ENCODE measurements at regions not wholly inside any gene's neighbourhood (a gene's known extent, or its start where the extent isn't known, plus 50 kb on each side); places are given as distances from the start of the nearest gene placed in this dataset.

DNA sequence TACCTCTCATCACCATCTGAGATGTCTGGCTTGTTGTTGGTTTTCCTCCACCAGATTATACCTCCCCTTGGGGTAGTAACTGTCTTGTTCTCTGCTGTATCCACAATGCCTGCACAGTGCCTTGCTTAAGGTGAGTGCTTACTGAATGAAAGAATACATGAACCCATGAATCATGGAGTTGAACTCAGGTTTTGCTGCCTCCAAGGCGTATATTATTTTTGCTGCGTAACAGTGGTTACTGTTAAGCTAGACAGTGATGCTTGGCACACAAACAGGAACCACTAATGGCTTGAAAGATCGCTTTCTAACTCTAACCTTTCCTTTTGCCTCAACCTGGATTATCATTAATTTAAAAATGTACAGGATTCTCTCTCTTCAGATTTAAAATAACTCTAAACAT is 695.8 kb downstream of the TOX3 start:
- peak overlapping the region; percentile 60; the same call in 1 of the 2 replicates for H2BK120ac ChIP-seq (ENCODE audit: low read depth, low read length)
- POLR2A ChIA-PET (ENCODE audit: unreplicated experiment): no interaction called here
- intact Hi-C loops (cut with micrococcal nuclease) (no loop called here), dilution Hi-C loops (cut with HindIII; ENCODE audit: low sequenced_read_pairs, unreplicated experiment) (no loop called here), in situ Hi-C loops (cut with MboI; ENCODE audit: low sequenced_read_pairs) (no loop called here)
- H4K8ac ChIP-seq (ENCODE audit: low read depth in 2 of 2, low read length in 2 of 2): no peak overlapping the region
- peaks cover 4% of the 10 kb centered on the region; the same call in 1 of the 2 replicates for H3K9me1 ChIP-seq (ENCODE audit: insufficient read depth, low read length)
- no peaks in the 10 kb centered on the region for H3K36me3 ChIP-seq (ENCODE audit: control insufficient read depth, insufficient read depth, low read length)
- no peak for TF ChIP-seq BHLHE40 (IDR thresholded peaks at IDR 0.05; ENCODE audit: low read depth, low read length)
- TF ChIP-seq, protein P1, sequence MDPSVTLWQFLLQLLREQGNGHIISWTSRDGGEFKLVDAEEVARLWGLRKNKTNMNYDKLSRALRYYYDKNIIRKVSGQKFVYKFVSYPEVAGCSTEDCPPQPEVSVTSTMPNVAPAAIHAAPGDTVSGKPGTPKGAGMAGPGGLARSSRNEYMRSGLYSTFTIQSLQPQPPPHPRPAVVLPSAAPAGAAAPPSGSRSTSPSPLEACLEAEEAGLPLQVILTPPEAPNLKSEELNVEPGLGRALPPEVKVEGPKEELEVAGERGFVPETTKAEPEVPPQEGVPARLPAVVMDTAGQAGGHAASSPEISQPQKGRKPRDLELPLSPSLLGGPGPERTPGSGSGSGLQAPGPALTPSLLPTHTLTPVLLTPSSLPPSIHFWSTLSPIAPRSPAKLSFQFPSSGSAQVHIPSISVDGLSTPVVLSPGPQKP (IDR thresholded peaks at IDR 0.05; ENCODE audit: borderline replicate concordance, low read depth, low read length): no peak
- no peak for TF ChIP-seq MAZ (IDR thresholded peaks at IDR 0.05; ENCODE audit: borderline replicate concordance, low read depth, low read length)
- no peak for TF ChIP-seq MAFK (IDR thresholded peaks at IDR 0.05; ENCODE audit: low read depth, low read length)
- no peaks in the 10 kb centered on the region for H3K27me3 ChIP-seq (ENCODE audit: control insufficient read depth, insufficient read depth, low read length)
- H2BK5ac ChIP-seq (ENCODE audit: low read depth, low read length, poor library complexity, severe bottlenecking): no peak overlapping the region
- H2BK20ac ChIP-seq (ENCODE audit: low read depth, low read length): peak overlapping the region; percentile 52
- H2AFZ ChIP-seq (replicated peaks; ENCODE audit: low read length, poor library complexity): no peak overlapping the region
- no peaks in the 10 kb centered on the region; the same call in 1 of the 2 replicates for H3K4me1 ChIP-seq (ENCODE audit: control insufficient read depth, insufficient read depth, low read length)
- no peak overlapping the region for H3K56ac ChIP-seq (ENCODE audit: extremely low read depth, insufficient read depth, low read length)
- H3K18ac ChIP-seq (ENCODE audit: low read depth, low read length): no peak overlapping the region
- peak overlapping the region; percentile 40; the same call in 1 of the 2 replicates for H3K4ac ChIP-seq (ENCODE audit: low read depth, low read length)
- no peak overlapping the region for H3K23ac ChIP-seq (ENCODE audit: low read depth, low read length)
- H3K9ac ChIP-seq (ENCODE audit: low read depth, low read length): no peak overlapping the region
- H3K14ac ChIP-seq (replicated peaks; ENCODE audit: low read depth, low read length): no peak overlapping the region
- no peaks in the 10 kb centered on the region for H4K20me1 ChIP-seq (ENCODE audit: insufficient read depth, low read length)
- no peak overlapping the region for H2BK15ac ChIP-seq (ENCODE audit: low read depth, low read length)
- CTCF ChIA-PET: no interaction called here
- BruUV-seq (replicated peaks): no TSS peak
- no peak overlapping the region for H3K4me2 ChIP-seq (ENCODE audit: low read depth, low read length)
- H3K9me3 ChIP-seq (ENCODE audit: control insufficient read depth, insufficient read depth, low read length): no peaks in the 10 kb centered on the region; the same call in 1 of the 2 replicates
- WGBS, 2 experiments (ENCODE audit: extremely low coverage in 2 of 2, insufficient read length in 1 of 2): 100% methylated on average over 1 of the region's 3 CpGs; no CpG with 5 or more reads in 1 of the 2 experiments
- no peak overlapping the region for H3K4me3 ChIP-seq (ENCODE audit: insufficient read depth, low read depth, low read length)
- H3K79me1 ChIP-seq (ENCODE audit: low read depth in 1 of 2, low read length in 2 of 2): no peaks in the 10 kb centered on the region
- no peak for DNase-seq
- no peak overlapping the region for H4K5ac ChIP-seq (ENCODE audit: low read depth, low read length)
- H2AK5ac ChIP-seq (ENCODE audit: low read depth, low read length): 0 out of 2 replicates have a peak overlapping the region, but pooled peaks have one; percentile 44
- no peak overlapping the region for H4K91ac ChIP-seq (ENCODE audit: insufficient read depth, low read depth, low read length)
- no peak overlapping the region for H3K27ac ChIP-seq (ENCODE audit: insufficient read depth, low read length)
- H2AK9ac ChIP-seq (replicated peaks; ENCODE audit: low read depth, low read length, poor library complexity): no peak overlapping the region
- ATAC-seq (ENCODE audit: low read depth): no peak

All from IMR-90 (cell line).